BJ (cell line): ENCODE measurements at regions not wholly inside any gene's neighbourhood (a gene's known extent, or its start where the extent isn't known, plus 50 kb on each side); places are given as distances from the start of the nearest gene placed in this dataset.

ENCODE experiments used
- CTCF ChIA-PET: fragments of 350-600 bp; formaldehyde crosslinking; extraction: SDS; loops from one replicate; lab custom pipeline; 2021; ENCODE audit warnings: antibody characterized with exemption, inconsistent platforms; lab: Yijun Ruan, JAX
- POLR2A ChIA-PET: fragments of 300-600 bp; sonication (Branson Sonifier 250); formaldehyde crosslinking; extraction: SDS; loops from one replicate; lab custom pipeline; 2021; ENCODE audit warnings: antibody characterized with exemption; lab: Charles Lee
- DNase-seq: peaks from one replicate; pipeline ENCODE4 v3.0.0-alpha.2; 2011; ENCODE audit warnings: low read depth
- H3K27me3 ChIP-seq: 2 replicates; pipeline ENCODE4 v1.6.0; 2011; ENCODE audit warnings: low read length; ENCODE audit not compliant: control insufficient read depth, insufficient read depth
- H3K36me3 ChIP-seq: 2 replicates; pipeline ENCODE4 v1.5.1; 2011; ENCODE audit warnings: low read length; ENCODE audit not compliant: control insufficient read depth, insufficient read depth
- H3K4me3 ChIP-seq: 2 replicates; pipeline ENCODE4 v1.5.1; 2011; ENCODE audit warnings: low read depth, mild to moderate bottlenecking, control low read depth, low read length
- CTCF ChIP-seq: IDR thresholded peaks from 2 replicates; pipeline ENCODE4 v1.5.1; 2011; ENCODE audit warnings: low read depth, mild to moderate bottlenecking, control low read depth, inconsistent platforms, low read length, moderate library complexity; ENCODE audit not compliant: insufficient read depth

GRCh38 chr12:112574896-112575558 lies 156.3 kb downstream of the PTPN11 start:
- H3K27me3 ChIP-seq = peaks cover 2% of the 10 kb centered on the region
- no peak for DNase-seq
- H3K4me3 ChIP-seq = no peak overlapping the region

DNA sequence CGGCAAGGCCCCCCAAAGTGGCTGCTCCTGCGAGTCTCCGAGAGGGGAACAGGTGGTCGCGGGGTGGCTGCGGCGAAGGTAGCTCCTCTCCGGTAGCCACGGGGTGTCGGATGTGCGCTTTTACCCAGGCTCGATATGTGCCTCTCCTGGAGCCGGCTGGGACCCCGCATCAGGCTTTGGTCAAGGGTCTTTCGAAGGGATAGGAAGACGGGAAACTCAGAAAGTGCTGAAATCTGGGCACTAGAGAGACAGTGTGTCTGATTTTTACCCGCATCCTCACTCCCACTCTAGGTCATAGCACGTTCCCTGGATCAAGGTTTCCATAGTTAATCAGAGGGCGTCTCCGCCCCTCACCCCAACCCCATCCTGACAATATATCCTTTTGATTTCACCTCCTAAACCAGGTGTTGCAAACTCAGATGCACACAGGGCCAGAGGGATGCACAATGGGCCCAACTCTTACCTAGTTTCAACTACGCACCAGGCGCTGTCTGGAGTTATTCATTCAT lies 156.9 kb downstream of the PTPN11 start:
- POLR2A ChIA-PET = no interaction called here

More at GRCh38 chr12:112574896-112575558, 156.3 kb downstream of the PTPN11 start:
- CTCF ChIA-PET = no interaction called here
- no peak for TF ChIP-seq CTCF
- H3K36me3 ChIP-seq = no peaks in the 10 kb centered on the region
- POLR2A ChIA-PET = no interaction called here

GRCh38 chr12:112577473-112578329 lies 159.0 kb downstream of the PTPN11 start:
- Histone ChIP-seq H3K36me3 (no peaks in the 10 kb centered on the region), H3K27me3 (peaks cover 2% of the 10 kb centered on the region), H3K4me3 (no peak overlapping the region)
- DNase-seq = no peak
- TF ChIP-seq CTCF = no peak
- ChIA-PET CTCF (interaction anchor here (0.6 to 1.5 kb wide), 2 partner anchors 9 to 234 kb away, joined by 3 to 4 read pairs; no protein-coding TSS in a partner anchor), POLR2A (no interaction called here)

More for the DNA sequence above, 156.9 kb downstream of the PTPN11 start:
- DNase-seq = no peak
- H3K36me3 ChIP-seq = no peaks in the 10 kb centered on the region
- peaks cover 2% of the 10 kb centered on the region for H3K27me3 ChIP-seq
- CTCF ChIA-PET = no interaction called here
- H3K4me3 ChIP-seq = no peak overlapping the region
- TF ChIP-seq CTCF = no peak

- Histone ChIP-seq H3K4me3 (no peak overlapping the region), H3K36me3 (no peaks in the 10 kb centered on the region), H3K27me3 (no peaks in the 10 kb centered on the region)
- no peak for TF ChIP-seq CTCF
- DNase-seq = no peak
- ChIA-PET POLR2A (no interaction called here), CTCF (no interaction called here)
These were observed 165.5 kb downstream of the PTPN11 start for GRCh38 chr12:112584266-112584722.
